ENCODE measurements at regions not wholly inside any gene's neighbourhood (a gene's known extent, or its start where the extent isn't known, plus 50 kb on each side); places are given as distances from the start of the nearest gene placed in this dataset.

DNA sequence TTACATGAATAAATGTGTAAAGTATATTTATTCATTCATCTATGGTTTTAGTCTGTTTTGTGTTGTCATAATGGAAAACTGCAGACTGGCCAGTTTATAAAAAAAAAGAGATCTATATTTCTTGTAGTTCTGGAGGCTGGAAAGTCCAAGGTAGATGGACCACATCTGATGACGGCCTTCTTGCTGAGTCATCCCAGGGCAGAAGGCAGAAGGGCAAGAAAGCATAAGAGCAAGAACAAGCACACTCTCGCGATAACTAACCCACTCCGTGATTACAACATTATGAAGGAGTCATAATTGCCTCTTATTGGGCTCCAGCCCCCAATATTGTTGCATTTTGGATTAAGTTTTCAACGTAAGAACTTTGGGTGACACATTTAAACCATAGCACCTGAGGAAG is 180.4 kb upstream of the DAB2 start:
- no peak for DNase-seq (ENCODE audit: low spot score)

DNA sequence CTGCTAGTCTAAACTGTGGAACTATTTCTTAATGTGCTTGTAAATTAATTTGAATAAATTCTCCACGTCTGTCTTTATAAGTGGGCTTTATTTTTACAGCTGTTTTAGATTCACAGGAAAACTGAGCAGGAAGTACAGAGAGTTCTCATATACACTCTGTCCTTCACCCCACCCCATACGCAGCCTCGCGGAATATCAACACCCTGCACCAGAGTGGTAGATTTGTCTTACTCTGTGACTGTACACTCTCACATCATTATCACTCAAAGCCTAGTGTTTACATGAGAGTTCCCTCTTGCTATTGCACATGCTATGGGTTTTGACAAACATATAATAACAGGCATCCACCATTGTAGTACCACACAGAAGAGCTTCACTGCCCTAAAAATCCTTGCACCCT is 179.7 kb upstream of the DAB2 start:
- no peak for DNase-seq (ENCODE audit: low spot score)

DNA sequence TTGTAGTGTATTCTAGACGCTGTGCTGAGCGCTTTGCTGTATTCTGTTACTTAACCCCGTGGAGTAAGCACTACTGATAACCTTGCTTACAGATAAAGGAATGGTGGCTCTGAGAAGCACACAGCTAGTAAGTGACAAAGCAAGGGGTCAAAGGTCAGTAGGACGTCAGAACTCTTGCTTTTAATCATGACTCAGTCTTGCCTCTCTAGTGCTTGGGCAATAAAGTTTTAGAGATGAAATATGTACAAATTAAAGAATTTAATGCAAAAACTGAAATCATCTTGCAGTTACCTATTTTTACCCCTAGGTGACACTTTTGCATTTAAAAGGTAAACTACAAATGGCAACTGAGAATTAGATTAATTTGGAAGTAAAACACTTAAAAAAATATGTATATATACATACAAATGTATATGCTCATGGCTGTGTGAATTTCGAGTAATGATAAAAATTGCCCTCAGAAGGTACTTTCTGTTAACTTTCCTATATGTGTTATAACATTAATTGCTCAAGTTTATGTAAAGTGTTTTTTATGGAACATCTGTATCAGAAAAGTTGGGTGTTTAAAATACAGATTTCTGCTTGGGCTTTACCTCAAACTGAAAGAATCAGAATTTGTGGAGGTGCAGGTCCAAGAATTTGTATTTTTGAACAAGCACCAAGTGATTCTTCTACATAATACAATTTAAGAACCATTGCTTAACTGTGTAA is 175.1 kb upstream of the DAB2 start:
- DNase-seq (ENCODE audit: low spot score) = no peak

DNA sequence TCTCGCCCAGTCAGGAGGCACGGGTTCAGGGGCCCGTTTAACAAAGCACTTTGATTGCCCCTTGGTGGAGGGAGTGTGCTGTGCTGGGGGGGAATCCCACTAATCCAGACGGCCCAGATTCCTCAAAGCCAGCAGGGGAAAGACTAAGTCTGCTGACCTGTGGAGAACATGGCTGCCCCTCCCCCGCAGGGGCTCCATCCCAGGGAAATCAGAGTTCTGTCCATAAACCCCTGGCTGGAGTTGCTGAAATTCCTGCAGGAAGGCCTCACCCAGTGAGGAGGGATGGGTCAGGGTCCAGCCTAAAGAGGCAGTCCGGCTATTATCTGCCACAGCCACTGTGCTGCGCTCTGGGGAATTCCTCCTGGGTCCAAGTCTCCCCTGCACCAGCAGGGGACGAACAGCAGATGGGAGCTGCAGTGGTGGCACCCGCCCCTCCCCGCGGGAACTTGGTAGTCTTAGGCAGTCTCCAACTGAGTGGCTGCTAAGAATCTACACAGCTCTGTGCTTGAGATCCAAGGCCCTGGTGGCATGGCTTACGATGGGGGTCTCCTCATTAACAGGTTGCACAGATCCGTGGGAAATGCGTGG is 174.0 kb upstream of the DAB2 start:
- DNase-seq (ENCODE audit: low spot score) = no peak

DNA sequence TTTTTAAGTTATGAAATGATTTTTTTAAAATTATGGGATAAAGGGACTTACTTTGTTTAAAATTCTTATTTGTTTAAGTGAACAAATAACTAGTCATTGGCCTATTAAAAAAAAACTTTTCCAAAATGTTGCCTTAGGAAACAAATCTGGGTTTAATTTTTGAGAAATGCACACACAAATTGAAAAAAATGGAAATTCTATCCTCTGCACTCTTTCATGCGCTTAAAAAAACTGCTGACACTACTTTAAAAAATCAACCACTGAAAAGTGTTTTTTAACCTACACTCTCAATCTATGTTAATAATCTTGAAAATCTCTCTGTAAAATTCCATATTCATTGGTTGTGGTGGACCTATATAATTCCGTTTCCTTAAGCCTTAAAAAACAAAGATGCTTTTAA is 163.4 kb upstream of the DAB2 start:
- DNase-seq (ENCODE audit: low spot score) = no peak

DNA sequence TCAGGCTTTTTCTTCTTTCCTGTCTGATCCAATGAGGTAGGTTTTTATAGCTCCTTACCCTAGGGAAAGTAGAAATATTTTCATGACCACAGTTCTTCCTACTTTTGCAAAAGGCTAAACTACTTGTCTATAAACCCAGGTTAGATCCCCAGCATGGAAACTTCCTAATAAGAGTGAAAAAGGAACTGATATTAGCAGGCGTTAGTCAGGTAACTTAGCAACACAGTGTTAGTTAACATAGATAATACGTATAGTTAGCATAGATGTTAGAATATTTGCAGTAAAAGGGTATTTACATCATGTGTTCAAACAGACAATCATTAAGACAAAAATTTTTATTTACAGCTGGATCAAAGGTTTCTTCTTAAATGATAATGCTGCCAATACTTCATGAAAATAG is 162.9 kb upstream of the DAB2 start:
- no peak for DNase-seq (ENCODE audit: low spot score)

DNA sequence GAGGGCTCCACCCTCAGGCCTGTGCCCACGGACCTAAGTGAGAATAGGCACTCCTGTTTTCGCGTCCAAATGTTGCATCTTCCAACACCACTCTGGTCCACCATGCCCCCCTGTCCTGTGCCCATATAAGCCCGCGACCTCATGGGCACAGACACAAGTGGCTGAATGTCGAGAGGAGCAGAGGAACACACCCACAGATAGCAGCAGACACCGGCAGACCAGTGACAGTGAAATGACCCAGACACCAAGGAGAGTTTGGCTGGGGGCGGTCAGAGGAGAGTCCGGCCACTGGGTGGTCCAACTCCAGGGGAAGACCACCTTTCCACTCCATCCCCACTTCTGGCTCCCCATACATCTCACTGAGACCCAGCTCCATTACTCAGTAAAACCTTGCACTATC is 161.4 kb upstream of the DAB2 start:
- DNase-seq (ENCODE audit: low spot score) = no peak

DNA sequence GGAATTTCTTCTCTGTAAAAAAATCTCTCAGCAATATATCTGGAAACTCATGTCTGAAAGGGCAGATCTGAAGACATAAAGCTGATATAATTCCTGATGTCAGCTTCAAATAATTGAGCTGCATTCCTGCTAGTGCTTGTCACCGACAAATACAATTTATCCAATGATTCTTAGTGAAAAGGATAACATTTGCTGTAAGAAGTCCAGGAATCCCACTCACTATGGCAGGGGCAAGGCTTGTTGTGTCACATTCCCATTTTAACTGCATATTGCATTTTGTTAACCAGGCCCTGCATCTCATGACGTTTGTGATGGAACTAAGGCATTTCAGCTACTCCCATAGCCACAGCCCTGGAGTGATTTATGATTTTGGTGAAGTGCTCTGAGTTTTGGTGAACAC is 160.1 kb upstream of the DAB2 start:
- DNase-seq (ENCODE audit: low spot score) = no peak

DNA sequence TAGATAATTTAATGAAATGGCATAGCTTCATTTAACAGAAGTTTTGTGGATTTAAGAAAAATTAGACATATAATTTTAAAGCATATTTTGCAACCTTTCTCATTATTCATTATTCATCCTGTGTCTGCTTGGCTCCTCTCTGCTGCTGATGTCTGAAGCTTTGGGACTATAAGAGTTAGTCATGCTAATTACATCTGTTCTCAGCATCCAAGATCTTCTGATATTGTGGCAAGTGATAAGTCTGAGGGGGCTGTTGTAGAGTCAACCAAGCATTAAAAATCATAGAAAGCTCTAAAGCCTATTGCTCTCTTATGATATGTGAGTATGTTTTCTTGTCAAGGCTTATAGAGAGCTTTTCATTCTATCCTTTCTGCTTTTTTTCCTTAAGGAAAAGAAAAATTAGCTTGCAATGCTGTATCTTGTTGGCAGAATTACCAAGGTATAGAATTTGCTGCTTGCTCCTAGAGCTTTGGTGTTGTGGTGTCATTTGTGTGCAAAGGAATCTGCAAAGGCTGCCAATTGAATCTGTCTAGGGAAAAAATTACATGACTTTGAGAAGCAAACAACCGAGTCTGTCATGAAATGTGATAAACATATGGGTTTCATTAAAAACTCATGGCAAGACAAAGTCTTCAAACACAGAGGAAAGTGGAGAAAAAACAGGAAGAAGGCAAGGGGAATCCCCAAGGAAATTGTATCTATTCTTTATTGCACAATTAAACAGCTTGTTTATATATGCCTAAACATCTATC is 156.1 kb upstream of the DAB2 start:
- DNase-seq (ENCODE audit: low spot score) = no peak

DNA sequence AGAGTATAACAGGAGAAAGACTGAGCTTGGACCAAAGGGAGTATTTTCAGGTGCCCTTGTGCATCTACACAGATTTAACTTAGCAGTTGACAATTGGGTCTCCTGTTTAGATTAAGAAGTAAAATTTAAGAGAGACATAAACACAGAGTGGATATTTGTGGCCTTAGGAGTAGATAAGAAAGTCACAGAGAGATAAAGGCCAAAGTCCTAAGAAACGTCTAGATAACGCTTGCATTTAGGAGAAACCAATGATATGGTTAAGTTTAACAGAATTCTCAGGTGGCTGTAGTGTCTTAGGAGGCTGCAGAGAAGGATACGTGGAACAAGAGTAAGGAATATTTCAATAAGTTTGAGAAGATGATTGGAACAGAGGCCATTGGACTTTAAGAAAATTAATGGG is 155.0 kb upstream of the DAB2 start:
- no peak for DNase-seq (ENCODE audit: low spot score)

DNA sequence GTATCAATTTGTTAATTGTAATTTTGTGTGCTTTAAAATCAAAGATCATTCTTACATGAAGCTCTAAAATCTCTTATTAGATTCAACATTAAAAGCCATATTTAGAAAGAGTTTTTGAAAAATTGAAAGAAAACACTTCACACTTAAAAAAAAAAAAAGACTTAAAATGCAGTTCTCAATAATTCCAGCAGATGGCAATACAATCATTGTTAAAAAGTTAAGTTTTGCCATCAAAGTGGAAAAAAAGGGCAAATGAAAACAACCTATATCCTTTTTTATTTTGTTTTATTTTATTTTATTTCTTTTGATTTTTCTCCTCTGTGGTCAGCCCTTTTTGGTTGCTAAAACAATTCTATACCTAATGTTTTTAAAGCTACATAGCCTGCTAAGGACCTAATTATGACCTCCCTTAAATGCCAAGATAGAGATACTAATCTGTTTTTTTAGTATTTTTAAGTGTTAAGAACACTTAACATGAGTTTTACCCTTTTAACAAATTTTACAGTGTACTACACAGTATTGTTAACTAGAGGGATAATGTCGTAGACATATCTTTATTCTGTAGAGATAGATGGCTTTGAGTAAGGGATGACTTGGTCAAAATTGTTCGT is 154.2 kb upstream of the DAB2 start:
- DNase-seq (ENCODE audit: low spot score) = no peak

DNA sequence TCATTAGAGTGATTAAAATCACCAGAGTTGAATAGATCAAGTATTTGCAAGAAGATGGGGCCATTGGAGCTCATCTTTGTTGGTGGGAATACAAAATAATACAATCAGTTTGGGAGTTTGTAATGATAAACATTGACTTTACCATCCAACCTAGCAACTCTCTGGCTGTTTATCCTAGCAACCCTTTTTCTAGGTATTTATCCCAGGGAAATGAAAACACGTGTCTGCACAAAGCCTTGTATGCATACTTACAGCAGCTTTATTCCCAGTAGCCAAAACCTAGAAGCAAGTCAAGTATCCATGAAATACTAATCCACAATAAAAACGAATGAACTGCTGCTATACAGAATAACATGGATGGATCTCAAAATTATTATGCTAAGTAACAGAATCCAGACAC is 152.7 kb upstream of the DAB2 start:
- DNase-seq (ENCODE audit: low spot score) = no peak

DNA sequence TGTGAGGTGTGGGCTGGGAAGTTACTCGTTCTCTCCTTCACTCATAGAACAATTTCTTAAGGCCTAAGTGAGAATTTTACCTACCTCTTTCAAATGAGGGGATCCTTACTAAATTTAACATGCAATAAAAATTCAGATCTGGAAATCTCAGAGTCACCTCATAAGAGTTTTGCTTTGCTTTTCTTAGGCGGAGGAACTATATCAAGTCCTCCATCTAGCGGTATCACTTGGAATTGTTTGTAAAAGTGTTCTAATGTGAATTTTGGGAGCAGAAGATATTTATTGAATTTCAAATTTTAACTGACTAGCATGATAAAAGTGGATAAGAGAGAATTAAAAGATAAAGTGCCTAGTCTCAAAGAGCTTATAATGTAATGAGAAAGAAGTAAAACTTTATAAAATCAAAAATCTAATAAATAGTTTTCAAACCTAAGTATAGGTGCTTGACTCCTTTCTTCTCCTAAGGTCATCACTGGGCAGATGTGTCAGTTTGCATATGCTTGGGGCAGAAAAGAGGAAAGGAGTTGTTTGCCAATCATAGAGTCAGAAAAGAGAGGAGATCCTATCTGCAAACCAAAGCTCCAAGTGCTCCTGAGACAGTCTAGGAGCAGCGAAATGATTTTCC is 145.7 kb upstream of the DAB2 start:
- no peak for DNase-seq (ENCODE audit: low spot score)

DNA sequence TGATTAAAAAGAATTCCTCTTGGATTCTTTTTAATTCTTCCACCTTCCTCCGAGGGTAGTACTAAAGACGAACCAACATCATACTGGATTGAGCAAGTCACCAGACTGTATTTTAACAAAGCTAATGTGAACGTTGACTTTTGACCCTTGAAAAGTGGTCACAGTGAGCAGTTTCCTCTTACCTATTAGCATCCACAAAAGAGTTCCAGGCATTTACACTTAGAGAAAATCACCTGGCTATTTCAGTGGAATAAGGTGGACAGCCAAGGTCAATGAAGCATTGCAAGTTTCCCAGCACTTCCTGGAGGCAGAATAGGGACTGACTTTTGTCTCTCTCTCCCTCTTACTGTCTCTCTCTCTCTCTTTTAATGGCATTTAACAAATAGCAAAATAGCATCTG is 145.1 kb upstream of the DAB2 start:
- DNase-seq (ENCODE audit: low spot score) = no peak

DNA sequence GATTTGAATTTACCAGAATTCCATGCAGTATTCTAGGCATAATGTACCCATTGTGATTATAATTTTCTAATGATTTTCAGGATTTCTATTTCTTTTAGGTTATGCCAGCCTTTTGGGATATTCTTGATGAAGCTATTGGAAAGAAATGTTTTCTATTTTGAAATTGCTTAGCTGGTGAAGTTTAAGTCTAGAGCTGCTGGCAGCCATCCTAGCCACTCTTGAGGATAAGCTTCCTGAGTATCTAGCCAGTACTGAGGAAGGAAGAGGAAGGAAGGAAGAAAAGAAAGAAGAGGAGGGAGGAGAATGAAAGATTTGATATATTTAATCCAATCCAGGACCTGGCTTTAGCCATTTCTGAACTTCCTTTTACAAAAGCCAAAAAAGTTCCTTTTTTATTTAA is 142.1 kb upstream of the DAB2 start:
- DNase-seq (ENCODE audit: low spot score) = no peak

DNA sequence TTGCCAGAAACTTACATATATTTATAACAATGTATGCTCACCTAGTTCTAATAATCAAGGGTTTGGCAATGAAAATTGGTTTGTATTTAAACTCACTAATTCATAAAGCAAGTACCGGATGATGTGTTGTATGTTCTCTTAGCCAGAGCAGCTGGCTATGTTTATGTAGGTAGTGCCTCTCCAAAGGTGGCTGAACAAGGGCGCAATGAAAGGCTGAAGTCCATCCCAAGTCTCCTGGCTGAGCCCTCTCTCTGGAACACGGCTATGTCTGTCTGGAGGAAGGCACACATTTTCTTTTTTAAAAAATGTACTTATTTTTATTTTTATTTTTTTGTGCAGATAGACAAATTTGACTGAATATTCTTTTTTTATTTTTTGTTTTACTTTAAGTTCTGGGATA is 141.2 kb upstream of the DAB2 start:
- no peak for DNase-seq (ENCODE audit: low spot score)

DNA sequence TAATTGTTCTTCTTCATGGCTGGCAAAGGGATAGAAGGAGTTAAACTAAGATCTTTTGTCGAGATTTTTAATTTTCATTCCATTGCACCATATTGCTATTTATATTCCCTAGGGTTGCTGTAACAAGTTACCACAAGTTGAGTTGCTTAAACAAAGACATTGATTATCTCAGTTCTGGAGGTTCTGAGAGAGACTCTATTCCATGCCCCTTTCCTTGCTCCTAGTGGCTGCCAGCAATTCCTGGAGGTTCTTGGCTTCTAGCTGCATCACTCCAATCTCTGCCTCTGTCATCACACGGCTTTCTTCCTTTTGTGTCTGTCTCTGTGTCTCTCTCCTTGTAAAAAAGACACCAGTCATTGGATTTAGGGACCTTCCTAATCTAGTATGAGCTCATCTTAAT is 136.6 kb upstream of the DAB2 start:
- DNase-seq (ENCODE audit: low spot score) = no peak

DNA sequence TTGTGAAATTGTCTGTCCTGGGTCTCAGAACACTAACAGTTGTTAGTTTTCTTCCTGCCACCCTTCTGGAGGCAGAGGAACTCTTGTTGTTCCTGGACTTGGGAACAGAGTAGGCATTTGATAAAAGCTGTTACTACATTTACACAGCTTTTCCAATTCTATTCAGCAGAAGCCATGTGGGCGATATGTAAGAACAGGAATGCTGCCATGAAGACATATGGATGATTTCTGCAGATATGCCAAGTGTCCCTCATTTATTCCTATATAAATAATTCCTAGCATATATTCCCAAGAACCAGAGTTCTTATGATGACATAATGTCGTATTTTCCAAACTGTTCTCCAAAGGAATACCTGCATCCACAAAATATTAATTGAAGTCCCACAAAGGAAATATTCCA is 135.9 kb upstream of the DAB2 start:
- no peak for DNase-seq (ENCODE audit: low spot score)

DNA sequence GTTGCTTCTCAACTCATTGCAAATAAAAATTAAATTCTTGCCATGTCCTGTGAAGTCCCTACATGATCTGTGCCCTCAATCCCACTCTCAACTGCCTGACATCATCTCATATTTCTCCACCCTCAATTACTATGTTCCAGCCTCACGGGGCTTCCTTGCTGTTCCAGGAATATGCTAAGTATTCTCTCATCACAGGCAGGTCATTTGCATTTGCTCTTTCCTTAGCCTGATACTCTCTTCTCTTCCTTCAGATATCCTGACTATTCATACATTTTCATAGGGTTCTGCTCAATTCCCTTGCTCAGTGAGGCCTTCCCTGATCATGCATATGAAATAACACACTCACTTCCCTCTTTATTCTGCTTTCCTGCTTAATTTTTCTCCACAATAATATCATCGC is 135.1 kb upstream of the DAB2 start:
- no peak for DNase-seq (ENCODE audit: low spot score)

DNA sequence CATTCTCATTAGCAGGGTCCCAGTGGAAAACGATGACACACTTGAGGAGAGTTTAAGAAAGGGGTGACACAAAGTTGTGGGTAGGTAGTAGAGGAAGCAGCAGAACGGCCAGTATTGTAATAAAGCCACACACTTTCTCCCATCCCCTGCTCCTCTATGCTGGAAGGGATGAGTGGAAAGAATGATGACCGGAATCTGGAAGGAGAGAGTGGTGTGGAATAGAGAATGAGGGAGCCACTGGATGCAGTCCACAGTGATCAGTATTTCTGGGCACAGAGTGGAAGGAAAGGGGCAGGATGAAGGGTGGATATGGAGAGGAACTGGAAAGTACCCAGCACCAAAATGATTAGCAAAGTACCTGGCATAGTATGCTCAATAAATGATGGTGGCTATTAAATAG is 133.8 kb upstream of the DAB2 start:
- no peak for DNase-seq (ENCODE audit: low spot score)

DNA sequence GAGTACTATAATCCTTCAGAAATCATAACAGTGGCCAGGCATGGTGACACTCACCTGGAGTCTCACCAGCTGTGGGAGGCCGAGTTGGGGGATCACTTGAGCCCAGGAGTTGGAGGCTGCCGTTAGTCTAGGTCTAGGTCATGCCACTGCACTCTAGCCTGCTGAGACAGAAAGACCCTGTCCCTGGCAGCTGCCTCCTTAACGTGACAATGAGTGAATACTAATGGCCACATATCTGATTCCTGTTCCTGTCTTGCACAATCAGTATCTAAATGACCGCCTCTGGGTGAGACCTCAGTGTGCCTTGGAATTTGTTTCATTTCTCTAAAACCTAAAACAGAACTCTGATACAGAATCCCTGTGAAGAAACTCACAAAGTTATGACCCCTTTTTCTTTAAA is 131.0 kb upstream of the DAB2 start:
- no peak for DNase-seq (ENCODE audit: low spot score)

DNA sequence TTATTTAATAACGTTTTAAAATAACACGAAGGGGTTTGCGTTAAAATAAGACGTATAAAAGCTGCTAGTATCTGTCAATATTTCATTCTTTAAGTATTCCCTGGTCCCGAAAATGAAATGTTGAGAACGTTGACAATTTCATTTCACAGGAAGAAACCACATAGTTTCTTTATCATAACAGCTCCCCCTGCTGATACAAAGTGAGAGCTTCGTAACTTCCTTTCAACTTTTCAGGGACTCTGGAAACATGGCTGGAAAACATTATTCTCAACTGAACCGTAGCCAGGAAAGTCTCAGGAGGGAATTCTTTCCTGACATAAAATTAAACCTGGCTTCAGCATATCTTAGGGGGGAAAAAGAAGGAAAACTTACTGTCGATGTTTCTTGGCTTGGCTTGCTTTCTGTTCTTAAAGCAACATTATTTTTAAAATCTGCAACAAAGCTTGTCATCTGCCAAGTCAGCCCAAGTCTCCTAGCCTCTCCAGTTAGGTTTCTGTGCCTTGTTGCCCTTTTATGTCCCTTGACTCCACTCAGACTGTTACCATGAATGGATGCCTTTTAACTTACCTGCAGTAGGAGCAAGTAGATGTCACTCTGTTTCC is 122.9 kb upstream of the DAB2 start:
- DNase-seq (ENCODE audit: low spot score) = no peak
